Superior temporal gyrus (tissue), 1 donor: ENCODE measurements at regions not wholly inside any gene's neighbourhood (a gene's known extent, or its start where the extent isn't known, plus 50 kb on each side); places are given as distances from the start of the nearest gene placed in this dataset.
"Not testable (repeated sequence)": the region's sequence is repeated elsewhere in the genome, so short reads cannot be mapped to it uniquely, and the experiment has no call there.

Experiments used
- DNase-seq: peaks from one replicate; pipeline ENCODE4 v3.0.0-alpha.2; 2016; ENCODE audit errors: extremely low spot score

DNA sequence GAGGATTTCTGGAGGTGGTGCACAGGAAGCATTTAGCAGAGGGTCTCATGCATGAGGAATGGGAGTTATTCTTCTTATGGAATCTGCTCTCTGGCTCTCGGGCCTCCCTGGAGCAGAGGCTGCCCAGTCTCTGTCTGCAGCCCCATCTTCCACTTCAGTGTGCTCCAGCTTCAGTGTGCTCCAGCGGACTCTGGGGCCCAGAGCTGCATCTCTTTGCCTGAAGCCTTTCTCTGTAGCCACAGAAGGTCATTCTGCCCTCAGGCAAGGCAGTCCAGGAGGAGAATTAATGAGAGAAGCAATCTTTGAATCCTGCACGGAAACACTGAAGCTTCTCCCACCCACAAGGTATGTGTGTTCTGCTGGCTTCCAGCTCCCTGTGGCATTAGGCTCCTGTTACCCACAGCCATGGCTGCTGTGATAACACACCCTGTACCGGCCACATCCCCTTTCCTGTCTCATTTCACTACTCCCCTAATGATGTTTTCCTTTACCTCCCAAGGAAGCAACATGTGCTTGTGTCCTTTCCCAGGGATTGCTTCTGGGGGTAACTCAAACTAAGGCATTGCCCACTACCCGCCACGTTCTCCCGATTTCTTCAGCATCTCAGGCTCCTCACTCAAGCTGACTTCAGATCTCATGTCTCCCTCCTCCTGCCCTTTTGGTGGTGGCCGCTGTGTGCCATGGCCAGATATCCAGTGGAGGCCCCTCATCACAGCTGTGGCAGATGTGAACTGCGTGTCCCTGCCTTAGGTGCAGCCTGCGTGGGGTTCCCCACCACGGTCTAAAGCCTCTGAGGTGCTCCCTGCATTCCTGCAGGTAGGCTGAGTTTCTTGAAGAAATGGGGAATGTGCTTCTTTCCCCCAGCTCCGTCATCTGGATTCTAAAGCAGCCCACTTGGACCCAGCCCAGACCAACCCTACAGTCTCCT lies 181.2 kb upstream of the GALNT2 start:
- no peak for DNase-seq

DNA sequence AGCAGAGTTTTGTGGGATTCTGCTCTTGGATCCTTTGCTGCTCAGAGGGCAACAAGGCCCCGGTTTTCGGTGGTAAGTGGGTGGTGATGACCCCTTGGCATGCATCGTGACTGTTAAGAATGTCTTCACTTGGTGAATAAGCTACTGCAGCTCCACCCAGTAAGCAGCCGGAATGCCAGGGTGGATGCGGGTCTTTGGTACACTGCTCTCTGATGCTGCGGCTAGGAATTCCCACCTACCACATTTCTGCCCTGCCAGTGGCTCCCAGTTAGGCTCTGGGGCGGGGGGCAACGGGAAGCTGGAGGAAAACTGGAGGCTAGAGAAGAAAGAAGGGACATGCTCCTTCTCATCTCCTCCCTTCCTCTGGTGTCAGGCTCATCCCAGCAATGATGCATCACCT lies 180.4 kb upstream of the GALNT2 start:
- no peak for DNase-seq

DNA sequence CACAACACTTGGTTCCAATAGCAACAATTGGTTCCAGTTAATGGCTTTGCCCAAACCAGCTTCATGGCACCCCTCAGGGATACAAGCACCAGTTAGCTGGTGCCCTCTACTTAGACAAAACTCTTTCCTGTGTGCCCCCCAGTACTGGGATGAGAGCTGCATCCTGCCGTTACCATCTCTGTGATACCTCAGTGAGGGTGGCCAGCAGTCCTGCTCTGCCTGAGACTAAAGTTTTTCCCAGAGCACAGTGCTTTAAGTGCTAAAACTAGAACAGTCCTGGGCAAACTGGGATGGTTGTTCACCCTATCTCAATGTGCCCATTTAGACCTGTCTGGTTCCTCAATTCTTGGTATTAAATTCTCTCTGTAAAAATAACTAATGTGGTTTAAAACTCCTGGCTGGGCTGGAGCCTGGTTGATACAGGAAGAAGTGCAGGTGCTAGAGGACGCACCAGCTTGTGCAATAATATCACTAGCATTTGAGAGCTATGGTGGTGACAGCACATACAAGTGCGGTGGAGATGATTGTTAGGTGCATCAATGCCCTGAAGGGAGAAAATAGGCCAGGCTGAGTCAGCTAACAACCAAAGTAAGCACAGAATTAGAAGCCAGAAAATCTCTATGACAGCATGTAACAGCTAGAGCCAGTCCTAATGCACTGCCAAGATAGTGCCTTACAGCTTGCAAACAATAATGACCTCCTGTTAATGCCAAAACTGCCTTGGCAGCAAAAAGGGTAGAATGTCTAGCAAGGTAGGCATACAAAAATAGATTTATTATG lies 179.8 kb upstream of the GALNT2 start:
- DNase-seq, result no peak

DNA sequence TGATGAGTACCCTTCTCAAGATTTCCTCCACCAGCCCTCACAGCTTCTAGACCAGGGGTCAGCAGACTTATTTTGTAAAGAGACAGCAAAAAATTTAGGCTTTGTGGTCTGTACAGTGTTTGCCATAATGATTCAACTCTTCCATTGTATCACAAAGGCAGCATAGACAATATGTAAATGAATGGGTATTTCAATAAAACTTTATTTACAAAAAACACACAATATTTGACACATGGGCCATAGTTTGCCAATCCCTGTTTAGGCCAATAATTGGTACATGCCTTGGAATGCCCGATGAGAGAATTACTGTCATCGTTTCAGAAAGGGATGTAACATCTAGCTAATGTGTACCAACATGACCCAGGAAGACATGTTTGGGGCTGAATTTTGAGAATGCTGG lies 178.9 kb upstream of the GALNT2 start:
- DNase-seq, result no peak

DNA sequence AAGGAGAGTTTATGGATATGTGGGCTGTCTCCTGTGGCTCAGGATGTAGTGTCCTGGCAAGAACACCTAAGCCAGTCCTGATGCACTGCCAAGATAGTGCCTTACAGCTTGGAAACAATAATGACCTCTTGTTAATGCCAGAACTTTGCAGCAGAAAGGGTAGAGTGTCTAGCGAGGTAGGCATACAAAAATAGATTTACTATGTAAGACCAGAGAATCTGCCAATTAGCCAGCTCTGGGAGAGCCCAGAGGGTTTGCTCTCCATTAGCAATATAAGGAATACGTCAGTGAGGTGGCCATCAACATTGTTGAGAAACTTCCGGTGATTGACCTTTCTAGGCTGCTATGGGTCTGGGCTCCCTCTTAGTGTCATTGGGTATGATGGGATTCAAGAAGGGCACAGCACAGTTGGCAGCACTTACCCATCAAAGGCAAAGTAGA lies 178.5 kb upstream of the GALNT2 start:
- no peak for DNase-seq

DNA sequence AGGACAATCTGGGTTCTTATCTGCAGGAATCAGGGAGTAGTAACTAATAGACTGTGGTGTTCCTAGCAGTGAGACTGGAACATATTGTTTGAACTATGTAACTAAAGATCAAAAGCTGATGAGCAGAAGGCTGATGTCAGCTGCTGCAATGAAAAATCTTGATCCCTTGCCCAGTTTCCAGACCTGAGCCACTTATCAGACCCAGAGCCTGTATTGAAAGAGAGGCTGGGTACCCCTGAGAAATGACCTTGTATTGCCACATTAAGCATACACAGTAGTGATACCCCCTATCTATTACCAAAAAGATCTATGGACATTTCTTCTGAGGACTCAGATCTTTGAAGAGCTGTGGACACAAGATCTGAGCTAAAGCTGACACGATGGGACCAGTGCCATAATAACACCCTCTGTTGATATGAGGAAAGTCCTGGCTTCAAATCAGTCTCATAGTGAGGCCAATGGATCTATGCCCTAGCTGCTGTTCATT lies 178.0 kb upstream of the GALNT2 start:
- DNase-seq, result no peak

DNA sequence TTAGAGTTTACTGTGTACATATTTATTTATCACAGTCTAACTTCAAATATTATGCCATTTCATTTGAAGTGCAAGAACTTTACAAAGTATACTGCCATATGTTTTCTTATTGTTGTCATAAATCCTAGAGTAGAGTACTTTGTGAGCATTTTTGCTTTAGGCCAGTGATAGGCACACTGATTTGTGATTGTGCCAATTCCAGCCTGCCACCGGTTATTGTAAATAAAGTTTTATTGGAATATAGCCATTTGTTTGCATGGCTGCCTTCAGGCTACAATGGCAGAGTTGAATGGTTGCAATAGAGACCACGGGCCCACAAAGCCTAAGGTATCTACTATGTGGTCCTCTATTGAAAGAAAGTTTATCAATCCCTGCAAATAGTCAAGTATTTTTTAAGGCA lies 175.8 kb upstream of the GALNT2 start:
- no peak for DNase-seq

DNA sequence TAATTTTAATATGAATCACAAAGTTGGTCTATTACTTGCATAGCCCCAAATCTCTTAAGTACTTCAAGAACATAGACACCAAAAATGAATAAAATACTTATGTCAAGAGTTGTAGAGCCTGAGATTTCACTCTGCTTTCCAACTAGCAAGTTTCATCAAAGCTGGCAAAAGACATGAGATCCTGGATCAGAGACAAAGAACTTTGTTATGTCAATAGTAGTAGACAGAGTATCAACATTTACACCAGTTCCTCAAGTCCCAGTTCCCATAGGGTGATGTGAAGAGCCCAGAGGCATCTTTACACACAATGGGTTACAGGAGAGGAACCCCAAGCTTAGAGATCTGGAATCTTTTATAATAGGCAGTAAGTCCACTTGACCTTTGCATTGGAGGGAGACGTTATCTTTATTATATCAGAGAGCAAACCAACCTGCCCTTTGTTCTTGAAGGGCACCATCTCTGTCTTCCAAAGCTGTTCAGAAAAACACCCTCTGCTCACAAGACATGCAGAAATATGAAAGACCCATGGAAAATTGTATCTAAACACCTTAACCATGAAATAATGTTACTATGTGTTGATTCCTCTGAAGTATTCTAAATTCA lies 174.4 kb upstream of the GALNT2 start:
- no peak for DNase-seq

DNA sequence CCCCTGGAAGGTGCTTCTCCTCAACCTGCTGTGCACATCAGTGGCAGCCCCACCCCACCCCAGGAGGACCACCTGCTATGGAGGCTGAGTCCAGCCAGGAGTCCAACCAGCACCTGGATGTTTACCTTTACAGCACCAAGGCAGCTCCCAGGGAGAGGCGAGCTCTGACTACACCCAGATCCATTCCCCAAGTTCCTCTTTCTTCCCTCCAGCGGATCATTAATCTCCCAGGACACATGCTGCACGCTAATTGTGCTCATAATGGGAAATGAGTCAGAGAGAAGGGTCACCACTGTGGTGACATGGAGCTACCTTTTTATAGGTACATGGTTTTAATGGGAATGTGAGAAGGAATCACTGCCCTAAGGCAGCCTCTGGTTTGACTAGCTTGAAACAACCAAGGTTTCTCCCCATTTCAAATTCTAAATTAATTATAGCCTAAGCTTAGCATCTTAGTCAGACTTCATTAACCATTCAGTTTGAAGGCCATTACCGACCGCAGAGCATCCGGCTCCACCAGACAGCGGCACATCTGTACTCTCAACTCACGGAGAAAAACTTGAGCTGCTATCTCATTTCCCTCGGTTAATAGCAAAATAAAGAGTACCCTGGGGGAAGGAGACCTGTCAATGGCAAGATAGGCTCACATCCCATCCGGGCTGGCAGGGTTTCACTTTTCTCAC lies 173.1 kb upstream of the GALNT2 start:
- DNase-seq, result no peak

DNA sequence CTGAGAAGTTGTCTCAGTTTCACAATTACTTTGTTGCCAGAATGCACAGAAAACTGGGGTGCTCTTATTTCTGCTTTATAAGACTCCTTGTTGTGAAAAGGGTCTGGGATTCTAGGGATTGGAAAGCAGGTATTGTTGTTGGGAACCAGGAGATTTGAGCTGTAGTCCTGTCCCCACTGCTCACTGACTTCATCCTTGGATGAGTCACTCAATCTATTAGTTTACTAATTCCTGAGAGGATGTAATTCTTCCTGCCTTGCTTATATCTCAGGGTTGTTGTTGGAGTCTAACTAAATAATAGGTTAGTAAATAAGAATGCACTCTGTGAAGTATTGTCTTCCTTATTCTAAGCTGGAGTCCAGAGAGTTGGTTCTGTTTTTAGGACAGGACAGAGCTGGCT lies 172.5 kb upstream of the GALNT2 start:
- no peak for DNase-seq

DNA sequence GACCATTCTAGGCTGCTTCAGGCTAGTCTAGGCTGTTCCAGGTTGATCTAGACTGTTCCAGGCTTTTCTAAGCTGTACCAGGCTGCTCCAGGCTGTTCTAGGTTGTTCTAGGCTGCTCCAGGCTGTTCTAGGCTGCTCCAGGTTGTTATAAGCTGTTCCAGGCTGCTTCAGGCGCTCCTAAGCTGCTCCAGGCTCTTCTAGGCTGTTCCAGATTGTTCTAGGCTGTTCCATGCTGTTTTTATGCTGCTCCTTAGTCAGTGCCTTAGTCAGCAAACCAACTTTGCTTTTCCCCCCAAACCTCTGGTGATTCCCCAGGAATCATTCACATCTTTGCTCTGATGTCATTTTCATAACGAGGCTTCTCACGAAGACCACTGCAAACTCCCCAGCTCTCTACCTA lies 171.4 kb upstream of the GALNT2 start:
- DNase-seq, result no peak

DNA sequence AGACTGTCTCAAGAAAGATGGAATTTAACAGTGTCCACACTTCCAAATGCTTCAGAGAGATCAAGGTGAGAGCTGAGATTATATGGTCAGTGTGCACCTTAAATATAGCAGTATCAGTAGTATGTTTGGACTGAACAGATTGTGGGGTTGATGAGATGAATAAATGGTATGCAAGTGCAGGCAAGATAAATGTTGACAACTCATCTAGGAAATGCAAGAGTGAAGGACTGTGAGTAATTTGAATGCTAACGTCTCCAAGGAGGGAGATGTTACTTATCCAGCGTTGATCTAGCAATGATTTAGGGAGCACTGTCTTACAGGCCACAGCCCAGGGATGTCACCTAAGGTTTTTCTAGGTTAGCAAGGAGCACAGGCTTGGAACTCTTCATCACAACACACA lies 170.7 kb upstream of the GALNT2 start:
- no peak for DNase-seq

DNA sequence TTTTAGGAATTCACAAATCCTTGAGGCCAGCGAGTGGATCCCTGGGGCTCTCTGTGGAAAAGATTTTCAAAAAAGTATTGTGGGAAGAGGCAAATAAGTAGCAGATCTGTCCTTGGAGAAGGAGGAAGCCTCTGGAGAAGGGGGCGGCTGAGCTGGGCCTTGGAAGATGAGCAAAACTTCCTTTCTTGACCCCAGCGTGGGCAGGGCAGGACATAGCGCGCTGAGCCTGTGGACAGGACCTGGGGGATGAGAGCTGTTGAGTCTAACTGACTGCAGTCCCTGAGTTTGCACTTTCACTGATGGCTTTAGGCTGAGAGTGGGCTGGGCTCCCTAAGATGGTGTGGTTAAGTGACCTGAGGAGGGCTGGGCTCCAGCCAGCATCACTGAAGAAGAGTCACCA lies 170.2 kb upstream of the GALNT2 start:
- no peak for DNase-seq

DNA sequence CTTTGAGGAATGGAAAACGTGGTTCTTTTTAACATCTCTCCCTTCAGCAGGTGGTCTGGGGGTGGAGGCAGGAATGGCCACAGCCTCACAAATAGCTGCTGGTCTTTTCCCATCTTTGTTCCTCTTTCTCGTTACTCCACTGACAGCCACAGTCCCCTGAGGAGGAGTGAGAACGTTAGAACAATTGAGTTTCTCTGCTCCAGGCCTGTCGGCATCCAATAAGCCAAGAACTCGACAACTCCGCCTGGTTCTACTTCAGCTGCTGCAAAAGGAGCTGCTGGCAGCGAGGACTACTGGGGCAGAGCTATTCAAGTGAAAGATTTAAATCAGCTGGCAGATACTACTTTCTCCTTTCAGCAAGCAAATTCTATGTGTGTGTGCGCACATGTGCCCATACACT lies 169.5 kb upstream of the GALNT2 start:
- DNase-seq, result peak; percentile 44

DNA sequence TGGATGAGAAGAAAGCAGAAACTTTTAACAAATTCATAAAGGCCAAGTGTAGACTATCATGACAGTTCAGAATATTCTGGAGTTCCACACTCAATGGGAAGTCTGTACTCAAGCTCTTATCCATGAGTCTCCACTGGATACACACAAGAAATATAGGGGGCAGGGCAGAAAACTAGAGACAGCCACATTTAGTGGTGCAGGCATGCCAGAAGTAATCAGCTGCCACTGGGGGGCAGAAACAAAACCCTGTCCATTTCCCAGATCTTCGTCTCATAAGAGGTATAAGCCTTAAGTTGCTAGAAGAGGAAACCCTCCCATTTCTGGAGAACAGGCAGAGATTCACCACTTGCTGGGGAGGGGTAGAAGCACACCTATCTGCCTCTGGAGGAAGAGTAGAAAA lies 166.8 kb upstream of the GALNT2 start:
- DNase-seq, result no peak

DNA sequence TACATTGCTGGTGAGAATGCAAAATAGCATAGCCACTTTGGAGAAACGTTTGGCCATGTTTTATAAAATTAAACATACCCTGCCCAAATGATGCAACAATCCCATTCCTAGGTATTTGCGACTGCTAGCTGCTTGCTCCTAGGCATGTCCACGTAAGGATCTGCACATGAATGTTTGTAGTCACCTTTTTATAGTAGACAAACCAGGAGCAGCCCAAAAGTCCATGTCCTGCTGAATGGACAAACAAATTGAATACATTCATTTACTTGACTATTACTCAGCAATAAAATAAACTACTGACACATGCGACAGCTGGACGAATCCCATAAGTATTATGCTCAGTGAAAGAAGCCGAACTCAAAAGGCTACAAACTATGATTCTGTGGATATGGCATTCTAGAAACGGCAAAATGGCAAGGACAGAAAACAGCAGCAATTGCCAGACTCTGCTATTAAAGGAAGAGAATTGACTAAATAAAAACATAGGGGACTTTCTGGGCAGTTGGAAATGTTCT lies 161.9 kb upstream of the GALNT2 start:
- DNase-seq, result no peak

DNA sequence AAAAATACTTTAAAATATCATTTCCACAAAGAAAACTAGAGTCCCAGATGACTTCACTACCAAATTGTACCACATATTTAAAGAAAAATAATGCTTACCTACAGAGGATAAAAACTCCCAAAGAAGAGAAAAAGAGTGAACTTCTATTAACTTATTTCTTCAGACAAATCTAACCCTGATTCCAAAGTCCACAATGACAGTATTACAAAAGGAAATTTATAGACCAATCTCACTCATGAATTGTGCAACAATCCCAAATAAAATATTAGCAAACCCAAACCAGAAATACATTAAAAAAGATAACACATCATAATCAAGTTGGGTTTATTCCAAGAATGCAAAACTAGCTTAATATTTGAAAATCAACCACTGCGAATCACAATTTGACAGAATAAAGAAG lies 161.4 kb upstream of the GALNT2 start:
- no peak for DNase-seq

DNA sequence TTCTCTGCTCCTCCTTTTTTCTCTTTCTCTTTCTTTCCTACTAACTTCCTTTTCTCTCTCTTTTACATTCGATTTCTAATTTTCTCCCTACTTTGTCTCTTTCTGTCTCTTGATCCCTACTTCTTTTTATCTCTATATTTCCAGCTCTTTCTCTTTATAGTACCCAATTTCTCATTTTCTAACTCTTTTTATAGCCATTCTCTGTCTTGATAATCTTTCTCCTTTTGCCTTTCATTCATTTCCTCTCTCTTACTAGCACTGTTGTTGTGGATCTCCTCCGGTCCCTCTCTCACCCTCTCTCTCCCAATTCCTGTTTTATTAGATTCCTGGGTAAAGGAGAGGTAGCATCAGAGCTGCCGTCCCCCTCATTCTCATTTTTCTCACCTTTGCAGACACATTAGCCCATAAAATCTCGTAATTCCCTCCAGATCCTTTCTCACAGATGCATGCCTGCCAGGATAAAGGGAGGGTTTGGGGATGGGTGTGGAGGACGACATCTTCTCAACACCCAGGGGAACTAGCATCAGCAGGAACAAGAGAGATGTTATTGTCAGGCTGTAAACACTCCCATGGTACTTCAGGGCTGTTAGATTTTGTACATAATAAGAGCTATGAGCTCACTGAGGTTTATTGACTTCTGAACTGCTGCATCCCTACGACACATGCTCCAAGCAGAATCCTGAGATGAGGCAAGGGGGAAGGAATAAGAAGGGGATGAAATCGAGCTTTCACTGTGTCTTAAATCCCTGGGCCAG lies 159.0 kb upstream of the GALNT2 start:
- no peak for DNase-seq

DNA sequence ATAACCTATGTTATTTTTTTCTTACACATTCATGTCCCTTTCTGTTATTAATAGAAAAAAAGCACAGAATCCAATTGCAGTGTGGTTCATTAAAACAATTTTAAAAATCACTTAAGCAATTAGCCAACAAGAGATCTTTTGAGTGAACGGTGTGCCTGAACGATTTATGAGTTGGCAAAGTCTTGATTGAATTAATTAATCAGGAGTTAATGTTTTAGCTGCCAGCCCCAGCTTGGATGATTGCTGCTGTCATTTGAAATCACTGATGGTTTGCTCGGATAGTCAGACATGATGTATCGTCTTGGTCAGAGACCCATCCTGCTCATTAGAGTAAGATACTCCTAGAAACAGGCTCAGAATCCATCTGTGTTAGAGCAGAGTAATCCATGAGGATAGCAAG lies 158.3 kb upstream of the GALNT2 start:
- DNase-seq, result no peak

DNA sequence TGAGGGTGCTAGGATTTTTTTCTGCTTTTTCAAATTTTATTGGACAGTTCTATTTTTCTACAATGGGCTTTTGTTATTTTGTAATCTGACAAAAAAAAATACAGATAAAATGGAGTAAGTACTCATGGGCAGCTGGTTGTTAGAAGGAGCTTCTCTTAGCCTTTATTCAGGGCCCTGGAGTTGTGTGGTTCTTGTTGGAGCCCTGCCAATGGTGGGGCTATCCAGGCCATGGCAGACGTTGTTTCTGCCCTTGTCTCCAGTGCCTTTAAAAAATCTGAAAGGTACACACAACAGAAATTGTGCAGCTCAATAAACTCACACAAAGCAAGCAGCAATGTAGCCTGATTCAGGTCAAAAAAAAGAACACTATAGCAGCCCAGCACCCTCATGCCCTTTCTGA lies 153.5 kb upstream of the GALNT2 start:
- DNase-seq, result no peak

DNA sequence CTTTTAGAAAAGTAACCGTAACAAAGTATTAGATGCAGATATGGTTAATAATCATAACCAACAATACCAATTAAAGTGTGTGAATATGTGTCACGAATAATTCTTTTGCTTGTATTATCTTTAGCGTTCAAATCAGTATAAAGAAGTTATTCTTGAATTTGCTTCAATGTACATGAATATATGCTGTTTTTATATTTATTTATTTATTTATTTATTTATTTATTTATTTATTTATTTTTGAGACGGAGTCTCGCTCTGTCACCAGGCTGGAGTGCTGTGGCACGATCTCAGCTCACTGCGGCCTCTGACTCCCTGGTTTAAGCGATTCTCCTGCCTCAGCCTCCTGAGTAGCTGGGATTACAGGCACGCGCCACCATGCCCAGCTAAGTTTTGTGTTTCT lies 147.6 kb upstream of the GALNT2 start:
- DNase-seq, result not testable (repeated sequence)
